ENCODE measurements at regions not wholly inside any gene's neighbourhood (a gene's known extent, or its start where the extent isn't known, plus 50 kb on each side); places are given as distances from the start of the nearest gene placed in this dataset.
A peak's percentile ranks its signal among the peaks of the same experiment; 100 is the strongest.

- H3K4me3 ChIP-seq = no peak overlapping the region
- intact Hi-C loops (cut with DNase I) = no loop called here
- ATAC-seq (no peak), DNase-seq (no peak)
- no peak for TF ChIP-seq POLR2A (IDR thresholded peaks at IDR 0.05)
- TF ChIP-seq CTCF (IDR thresholded peaks at IDR 0.05) = no peak
- peaks cover 0 to 21% (median 11%) of the 10 kb centered on the region in 12 donors for H3K4me1 ChIP-seq
- H3K36me3 ChIP-seq = no peaks in the 10 kb centered on the region
- no peaks in the 10 kb centered on the region for H3K9me3 ChIP-seq
- 70 to 86% (median 80%) methylated on average over 25 of the region's 25 CpGs for WGBS, 4 donors
- H3K27me3 ChIP-seq = peaks cover 0 to 7% (median 0%) of the 10 kb centered on the region in 9 donors
- no peak overlapping the region for H3K27ac ChIP-seq
Observed at GRCh38 chr10:129394518-129395328, 72.3 kb upstream of the MGMT start.

GRCh38 chr10:129396021-129396722, 70.9 kb upstream of the MGMT start:
- Histone ChIP-seq H3K27ac (no peak overlapping the region), H3K4me3 (no peak overlapping the region), H3K27me3 (peaks cover 0 to 7% (median 0%) of the 10 kb centered on the region in 9 donors), H3K9me3 (no peaks in the 10 kb centered on the region), H3K4me1 (peaks cover 0 to 21% (median 11%) of the 10 kb centered on the region in 12 donors), H3K36me3 (no peaks in the 10 kb centered on the region)
- intact Hi-C loops (cut with DNase I) = no loop called here
- DNase-seq (no peak), ATAC-seq (no peak)
- TF ChIP-seq CTCF (IDR thresholded peaks at IDR 0.05) (no peak), POLR2A (IDR thresholded peaks at IDR 0.05) (no peak)
- 93 to 95% (median 94%) methylated on average over 22 of the region's 22 CpGs for WGBS, 4 donors

GRCh38 chr10:129397198-129397974, 69.7 kb upstream of the MGMT start:
- WGBS, 4 donors = 53 to 65% (median 58%) methylated on average over 16 of the region's 16 CpGs
- Histone ChIP-seq H3K27me3 (peaks cover 0 to under 1% (median 0%) of the 10 kb centered on the region in 9 donors), H3K4me1 (peaks cover 0 to 21% (median 11%) of the 10 kb centered on the region in 12 donors), H3K27ac (no peak overlapping the region), H3K36me3 (no peaks in the 10 kb centered on the region), H3K4me3 (no peak overlapping the region), H3K9me3 (no peaks in the 10 kb centered on the region)
- intact Hi-C loops (cut with DNase I) = no loop called here
- DNase-seq (no peak), ATAC-seq (peak in 2 of 4 donors; percentile 29 to 52)
- no peak for TF ChIP-seq CTCF (IDR thresholded peaks at IDR 0.05)
- TF ChIP-seq POLR2A (IDR thresholded peaks at IDR 0.05) = no peak
